ENCODE measurements at regions not wholly inside any gene's neighbourhood (a gene's known extent, or its start where the extent isn't known, plus 50 kb on each side); places are given as distances from the start of the nearest gene placed in this dataset.

GRCh38 chr3:152891678-152892077 lies 56.7 kb downstream of the P2RY1 start:
- TF ChIP-seq, protein P1, sequence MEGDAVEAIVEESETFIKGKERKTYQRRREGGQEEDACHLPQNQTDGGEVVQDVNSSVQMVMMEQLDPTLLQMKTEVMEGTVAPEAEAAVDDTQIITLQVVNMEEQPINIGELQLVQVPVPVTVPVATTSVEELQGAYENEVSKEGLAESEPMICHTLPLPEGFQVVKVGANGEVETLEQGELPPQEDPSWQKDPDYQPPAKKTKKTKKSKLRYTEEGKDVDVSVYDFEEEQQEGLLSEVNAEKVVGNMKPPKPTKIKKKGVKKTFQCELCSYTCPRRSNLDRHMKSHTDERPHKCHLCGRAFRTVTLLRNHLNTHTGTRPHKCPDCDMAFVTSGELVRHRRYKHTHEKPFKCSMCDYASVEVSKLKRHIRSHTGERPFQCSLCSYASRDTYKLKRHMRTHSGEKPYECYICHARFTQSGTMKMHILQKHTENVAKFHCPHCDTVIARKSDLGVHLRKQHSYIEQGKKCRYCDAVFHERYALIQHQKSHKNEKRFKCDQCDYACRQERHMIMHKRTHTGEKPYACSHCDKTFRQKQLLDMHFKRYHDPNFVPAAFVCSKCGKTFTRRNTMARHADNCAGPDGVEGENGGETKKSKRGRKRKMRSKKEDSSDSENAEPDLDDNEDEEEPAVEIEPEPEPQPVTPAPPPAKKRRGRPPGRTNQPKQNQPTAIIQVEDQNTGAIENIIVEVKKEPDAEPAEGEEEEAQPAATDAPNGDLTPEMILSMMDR (IDR thresholded peaks at IDR 0.05) = no peak
- TF ChIP-seq CEBPB (IDR thresholded peaks at IDR 0.05) (no peak), CHD2 (IDR thresholded peaks at IDR 0.05; ENCODE audit: low read length, partially characterized antibody) (no peak), POLR2A (IDR thresholded peaks at IDR 0.05; ENCODE audit: low read length) (no peak), RCOR1 (IDR thresholded peaks at IDR 0.05; ENCODE audit: low read depth, low read length) (no peak), BHLHE40 (IDR thresholded peaks at IDR 0.05; ENCODE audit: low read depth, low read length) (no peak)
- TF ChIP-seq, protein P2, sequence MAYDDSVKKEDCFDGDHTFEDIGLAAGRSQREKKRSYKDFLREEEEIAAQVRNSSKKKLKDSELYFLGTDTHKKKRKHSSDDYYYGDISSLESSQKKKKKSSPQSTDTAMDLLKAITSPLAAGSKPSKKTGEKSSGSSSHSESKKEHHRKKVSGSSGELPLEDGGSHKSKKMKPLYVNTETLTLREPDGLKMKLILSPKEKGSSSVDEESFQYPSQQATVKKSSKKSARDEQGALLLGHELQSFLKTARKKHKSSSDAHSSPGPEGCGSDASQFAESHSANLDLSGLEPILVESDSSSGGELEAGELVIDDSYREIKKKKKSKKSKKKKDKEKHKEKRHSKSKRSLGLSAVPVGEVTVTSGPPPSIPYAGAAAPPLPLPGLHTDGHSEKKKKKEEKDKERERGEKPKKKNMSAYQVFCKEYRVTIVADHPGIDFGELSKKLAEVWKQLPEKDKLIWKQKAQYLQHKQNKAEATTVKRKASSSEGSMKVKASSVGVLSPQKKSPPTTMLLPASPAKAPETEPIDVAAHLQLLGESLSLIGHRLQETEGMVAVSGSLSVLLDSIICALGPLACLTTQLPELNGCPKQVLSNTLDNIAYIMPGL (CRISPR knock-in tag; IDR thresholded peaks at IDR 0.05; ENCODE audit: borderline replicate concordance) = no peak
